ENCODE measurements at regions not wholly inside any gene's neighbourhood (a gene's known extent, or its start where the extent isn't known, plus 50 kb on each side); places are given as distances from the start of the nearest gene placed in this dataset.

GRCh38 chr13:22387899-22388298, 717.0 kb downstream of the FGF9 start:
- Histone ChIP-seq H3K9me3 (ENCODE audit: control insufficient read depth in 1 of 2, insufficient read depth in 1 of 2, low read depth in 1 of 2, low read length in 2 of 2) (no peaks in the 10 kb centered on the region), H3K4me3 (replicated peaks in 1 of 2; ENCODE audit: low read depth in 1 of 2, low read length in 2 of 2) (no peak overlapping the region), H3K36me3 (ENCODE audit: control insufficient read depth in 1 of 2, insufficient read depth in 2 of 2, low read length in 2 of 2) (no peaks in the 10 kb centered on the region), H3K4me2 (ENCODE audit: low read length) (no peak overlapping the region), H3K4me1 (ENCODE audit: control insufficient read depth in 1 of 2, insufficient read depth in 2 of 2, low read length in 2 of 2) (no peaks in the 10 kb centered on the region), H3K9ac (ENCODE audit: low read length) (no peak overlapping the region), H4K20me1 (ENCODE audit: insufficient read depth) (no peaks in the 10 kb centered on the region), H3K27me3 (ENCODE audit: insufficient read depth, low read length) (no peaks in the 10 kb centered on the region), H3K9me2 (ENCODE audit: insufficient read depth) (no peaks in the 10 kb centered on the region), H2AFZ (ENCODE audit: low read depth, low read length, poor library complexity, severe bottlenecking) (no peak overlapping the region), H3K27ac (ENCODE audit: low read depth, low read length) (no peak overlapping the region), H3K79me2 (ENCODE audit: insufficient read depth, low read length) (no peaks in the 10 kb centered on the region)
- intact Hi-C loops (cut with micrococcal nuclease): no loop called here
- no peak for ATAC-seq
- TF ChIP-seq YY1 (IDR thresholded peaks at IDR 0.05; ENCODE audit: extremely low read depth, insufficient replicate concordance, low read depth, low read length): no peak
- TF ChIP-seq MAX (IDR thresholded peaks at IDR 0.05): no peak
- no peak for TF ChIP-seq FOSL1 (IDR thresholded peaks at IDR 0.05; ENCODE audit: low read depth)
- no peak for TF ChIP-seq ZBTB33 (IDR thresholded peaks at IDR 0.05; ENCODE audit: extremely low read depth, insufficient replicate concordance, low read length)
- TF ChIP-seq ATF3 (IDR thresholded peaks at IDR 0.05): no peak
- TF ChIP-seq SP1 (IDR thresholded peaks at IDR 0.05; ENCODE audit: low read depth): no peak
- no peak for TF ChIP-seq SIN3A (IDR thresholded peaks at IDR 0.05; ENCODE audit: low read depth)
- no peak for TF ChIP-seq EZH2phosphoT487 (IDR thresholded peaks at IDR 0.05; ENCODE audit: borderline replicate concordance)
- no peak for TF ChIP-seq POLR2A (IDR thresholded peaks at IDR 0.05; ENCODE audit: borderline replicate concordance, extremely low read depth, insufficient read depth, insufficient read length)
- TF ChIP-seq EZH2 (IDR thresholded peaks at IDR 0.05): no peak
- TF ChIP-seq ZNF274 (IDR thresholded peaks at IDR 0.05; ENCODE audit: low read depth, low read length): no peak
- no peak for TF ChIP-seq EGR1 (IDR thresholded peaks at IDR 0.05; ENCODE audit: low read depth)
- no peak for TF ChIP-seq TCF7L2 (IDR thresholded peaks at IDR 0.05; ENCODE audit: borderline replicate concordance, extremely low read depth, insufficient read depth, insufficient read length)
- TF ChIP-seq CTCF (IDR thresholded peaks at IDR 0.05 in 2 of 3, conservative IDR thresholded peaks at IDR 0.05 in 1 of 3; ENCODE audit: borderline replicate concordance in 1 of 3, insufficient read depth in 1 of 3, low read depth in 2 of 3, low read length in 2 of 3): no peak
- TF ChIP-seq POLR2AphosphoS5 (IDR thresholded peaks at IDR 0.05; ENCODE audit: low read depth, low read length): no peak
- TF ChIP-seq CEBPB (IDR thresholded peaks at IDR 0.05; ENCODE audit: low read depth): no peak
- no peak for TF ChIP-seq RAD21 (IDR thresholded peaks at IDR 0.05; ENCODE audit: low read depth)
- no peak for TF ChIP-seq SRF (IDR thresholded peaks at IDR 0.05; ENCODE audit: low read depth)
- POLR2A ChIA-PET: no interaction called here
- RAD21 ChIA-PET (ENCODE audit: low non-redundant PET in 1 of 2, low total read pairs in 2 of 2, uncharacterized antibody in 2 of 2, unreplicated experiment in 2 of 2): no interaction called here
- CTCF ChIA-PET: no interaction called here
- BruUV-seq (replicated peaks): no TSS peak
- DNase-seq (ENCODE audit: low read depth, low spot score): no peak

Data from HCT116 (cell line).